ENCODE measurements at regions not wholly inside any gene's neighbourhood (a gene's known extent, or its start where the extent isn't known, plus 50 kb on each side); places are given as distances from the start of the nearest gene placed in this dataset.

DNA sequence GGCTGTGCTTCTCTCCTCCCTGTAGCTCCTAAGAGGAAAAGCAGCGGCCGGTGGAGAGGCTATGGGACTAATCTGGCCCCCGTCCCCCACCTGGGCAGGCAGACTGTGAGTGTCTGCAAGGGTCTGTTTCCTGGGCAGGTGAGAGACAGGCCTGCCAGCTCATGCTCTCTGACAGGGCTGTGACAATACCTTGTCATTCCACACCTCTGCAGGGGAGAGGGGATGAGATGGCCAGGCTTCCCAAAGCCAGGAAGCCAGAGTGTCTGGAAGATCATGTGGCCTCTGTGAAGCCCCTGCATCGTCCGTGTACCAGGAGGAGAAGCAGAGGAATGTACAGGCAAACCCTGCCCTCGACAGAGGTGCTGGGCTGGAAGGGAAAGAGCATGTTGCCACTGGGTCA lies 142.5 kb upstream of the GATA6 start:
- H3K27ac ChIP-seq (ENCODE audit: insufficient read length, low read depth, low read length) = no peak overlapping the region
- no peak overlapping the region for H3K18ac ChIP-seq (ENCODE audit: insufficient read length, low read depth, low read length)
- Mint-ChIP-seq H3K27ac (no peak overlapping the region), H3K4me1 (peaks cover 0 to 11% of the 10 kb centered on the region in 2 experiments; a peak in 2 of 4 replicates), H3K36me3 (ENCODE audit: insufficient read depth in 1 of 3, low read depth in 3 of 3) (no peaks in the 10 kb centered on the region), H3K27me3 (ENCODE audit: low read depth) (peaks cover 4% of the 10 kb centered on the region; the same call in 1 of the 2 replicates), H3K4me3 (no peak overlapping the region), H3K9me3 (no peaks in the 10 kb centered on the region)
- no peak overlapping the region for H4K91ac ChIP-seq (ENCODE audit: insufficient read length, low read depth, low read length)
- H4K8ac ChIP-seq (replicated peaks; ENCODE audit: insufficient read length, low read depth, low read length) = no peak overlapping the region
- H3K14ac ChIP-seq (ENCODE audit: insufficient read depth, low read length) = no peak overlapping the region
- H3K79me2 ChIP-seq (ENCODE audit: insufficient read depth, low read length) = no peaks in the 10 kb centered on the region
- H3K56ac ChIP-seq (ENCODE audit: insufficient read length, low read depth, low read length) = no peak overlapping the region
- no peak overlapping the region for H4K5ac ChIP-seq (ENCODE audit: insufficient read length, low read depth, low read length)
- no peak overlapping the region for H3K9ac ChIP-seq (ENCODE audit: extremely low read depth, insufficient read length, low read length)
- H3K4ac ChIP-seq (ENCODE audit: low read depth, low read length) = no peak overlapping the region
- H2BK20ac ChIP-seq (ENCODE audit: low read depth, low read length, poor library complexity, severe bottlenecking) = no peak overlapping the region
- no peak overlapping the region for H2AFZ ChIP-seq (ENCODE audit: low read length)
- H4K20me1 ChIP-seq (ENCODE audit: control insufficient read depth, insufficient read depth, insufficient read length) = no peaks in the 10 kb centered on the region
- H3K4me2 ChIP-seq (ENCODE audit: insufficient read depth, insufficient read length, low read length) = no peak overlapping the region
- WGBS (ENCODE audit: extremely low coverage, insufficient read length, low lambda C conversion rate) = no CpG with 5 or more reads among the region's 6 CpGs
- no peak overlapping the region for H2BK120ac ChIP-seq (ENCODE audit: low read depth, low read length, poor library complexity, severe bottlenecking)
- no peaks in the 10 kb centered on the region for H3K79me1 ChIP-seq (ENCODE audit: insufficient read depth, low read depth, low read length, poor library complexity, severe bottlenecking)
- H3K23me2 ChIP-seq (ENCODE audit: insufficient read length, low read depth, low read length, poor library complexity, severe bottlenecking) = no peaks in the 10 kb centered on the region
- TF ChIP-seq, protein P1, sequence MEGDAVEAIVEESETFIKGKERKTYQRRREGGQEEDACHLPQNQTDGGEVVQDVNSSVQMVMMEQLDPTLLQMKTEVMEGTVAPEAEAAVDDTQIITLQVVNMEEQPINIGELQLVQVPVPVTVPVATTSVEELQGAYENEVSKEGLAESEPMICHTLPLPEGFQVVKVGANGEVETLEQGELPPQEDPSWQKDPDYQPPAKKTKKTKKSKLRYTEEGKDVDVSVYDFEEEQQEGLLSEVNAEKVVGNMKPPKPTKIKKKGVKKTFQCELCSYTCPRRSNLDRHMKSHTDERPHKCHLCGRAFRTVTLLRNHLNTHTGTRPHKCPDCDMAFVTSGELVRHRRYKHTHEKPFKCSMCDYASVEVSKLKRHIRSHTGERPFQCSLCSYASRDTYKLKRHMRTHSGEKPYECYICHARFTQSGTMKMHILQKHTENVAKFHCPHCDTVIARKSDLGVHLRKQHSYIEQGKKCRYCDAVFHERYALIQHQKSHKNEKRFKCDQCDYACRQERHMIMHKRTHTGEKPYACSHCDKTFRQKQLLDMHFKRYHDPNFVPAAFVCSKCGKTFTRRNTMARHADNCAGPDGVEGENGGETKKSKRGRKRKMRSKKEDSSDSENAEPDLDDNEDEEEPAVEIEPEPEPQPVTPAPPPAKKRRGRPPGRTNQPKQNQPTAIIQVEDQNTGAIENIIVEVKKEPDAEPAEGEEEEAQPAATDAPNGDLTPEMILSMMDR (conservative IDR thresholded peaks at IDR 0.05) = no peak
- no peaks in the 10 kb centered on the region for H3K4me1 ChIP-seq (ENCODE audit: insufficient read depth, low read length)
- H3K9me3 ChIP-seq (ENCODE audit: control insufficient read depth, low read depth, low read length) = no peaks in the 10 kb centered on the region
- peak; percentile 40 for DNase-seq
- no peaks in the 10 kb centered on the region for H3K27me3 ChIP-seq (ENCODE audit: insufficient read depth, low read length)
- no peak overlapping the region for H2BK12ac ChIP-seq (ENCODE audit: insufficient read length, low read depth, low read length)
- no peak overlapping the region for H2BK5ac ChIP-seq (ENCODE audit: insufficient read length, low read length)
- H2AK5ac ChIP-seq (ENCODE audit: insufficient read length, low read length) = no peak overlapping the region
- no peak overlapping the region for H3K23ac ChIP-seq (ENCODE audit: insufficient read length, low read depth, low read length)
- no peak overlapping the region for H2BK15ac ChIP-seq (ENCODE audit: low read depth, low read length)
- no peak overlapping the region for H3T11ph ChIP-seq (ENCODE audit: low read length)

All from H9 (cell line).